ENCODE measurements at regions not wholly inside any gene's neighbourhood (a gene's known extent, or its start where the extent isn't known, plus 50 kb on each side); places are given as distances from the start of the nearest gene placed in this dataset.
"Not testable (repeated sequence)": the region's sequence is repeated elsewhere in the genome, so short reads cannot be mapped to it uniquely, and the experiment has no call there.

DNA sequence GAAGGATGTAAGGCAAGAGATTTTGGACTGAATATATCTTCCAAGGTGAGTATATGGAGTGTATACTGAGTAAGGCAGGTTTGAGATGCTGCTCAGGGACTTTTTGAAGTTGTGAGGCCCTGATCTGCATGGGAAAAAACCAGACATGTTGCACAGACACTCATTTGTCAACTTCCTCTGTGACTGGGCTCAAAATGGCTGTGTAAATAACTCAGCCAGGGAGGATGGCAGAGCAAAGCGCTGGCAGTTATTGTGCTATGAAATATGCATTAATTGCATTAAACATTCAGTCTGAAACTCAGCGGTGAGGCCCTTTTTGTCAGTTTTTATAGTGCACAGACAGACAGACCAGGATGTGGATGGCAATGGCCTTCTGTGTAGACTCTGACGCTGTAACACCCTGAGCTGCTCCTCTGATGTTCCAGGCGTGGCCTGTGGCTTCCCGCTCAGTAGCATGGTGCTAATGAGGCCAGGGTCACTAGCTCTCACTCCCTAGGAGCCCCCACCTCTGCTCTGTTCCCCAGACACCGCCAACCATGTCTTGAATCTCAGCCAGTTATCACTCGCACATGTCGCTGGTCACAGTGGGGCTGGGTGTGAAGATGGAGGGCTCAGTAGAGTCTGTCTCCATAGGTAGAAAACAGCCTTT lies 307.0 kb upstream of the PROX1 start:
- no peak for DNase-seq (ENCODE audit: low read depth in 2 of 2)

DNA sequence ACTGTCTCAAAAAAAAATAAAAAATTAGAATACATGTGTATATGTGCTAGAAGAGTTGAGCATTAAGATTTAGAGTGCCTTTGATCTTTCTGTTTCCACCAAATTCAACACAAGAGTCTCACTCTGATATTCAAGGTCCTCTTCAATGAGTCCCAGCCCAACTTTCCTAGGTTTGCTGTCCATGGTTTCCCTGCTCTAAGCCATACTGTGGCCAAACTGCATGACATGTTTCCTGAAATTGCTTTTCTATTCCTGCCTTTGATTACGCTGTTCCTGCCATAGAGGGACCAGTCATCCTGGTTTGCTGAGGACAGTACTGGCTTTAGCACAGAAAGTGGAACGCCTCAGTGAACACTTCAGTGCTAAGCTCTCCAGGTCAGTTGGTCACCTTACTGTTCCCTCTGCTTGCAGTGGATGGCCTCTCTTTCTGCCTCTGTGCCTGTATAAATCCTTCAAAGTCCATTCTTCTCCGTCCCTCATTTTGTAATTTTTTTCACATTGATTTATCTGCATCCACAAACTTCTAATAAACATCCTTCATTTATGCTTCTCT lies 305.9 kb upstream of the PROX1 start:
- DNase-seq (ENCODE audit: low read depth in 2 of 2), result no peak

DNA sequence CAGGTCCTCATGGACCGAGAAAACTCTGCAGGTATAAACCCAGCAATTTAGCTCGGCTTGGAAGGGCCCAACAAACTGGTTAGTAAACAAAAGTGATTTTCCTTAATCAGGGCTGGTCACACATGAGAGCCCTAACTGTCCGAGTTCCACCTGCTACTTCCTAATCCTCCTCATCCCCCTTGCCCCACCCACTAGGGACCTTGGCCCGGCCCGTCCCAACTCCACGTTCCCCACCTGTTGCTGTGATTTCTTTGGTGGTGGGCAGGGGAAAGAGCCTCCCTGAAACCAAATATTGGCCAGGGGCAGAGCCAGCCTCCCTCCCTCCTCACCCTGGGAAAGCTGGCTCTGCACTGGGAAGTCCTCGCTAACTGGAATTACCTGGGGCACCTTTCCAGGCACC lies 304.2 kb upstream of the PROX1 start:
- no peak for DNase-seq (ENCODE audit: low read depth in 2 of 2)

DNA sequence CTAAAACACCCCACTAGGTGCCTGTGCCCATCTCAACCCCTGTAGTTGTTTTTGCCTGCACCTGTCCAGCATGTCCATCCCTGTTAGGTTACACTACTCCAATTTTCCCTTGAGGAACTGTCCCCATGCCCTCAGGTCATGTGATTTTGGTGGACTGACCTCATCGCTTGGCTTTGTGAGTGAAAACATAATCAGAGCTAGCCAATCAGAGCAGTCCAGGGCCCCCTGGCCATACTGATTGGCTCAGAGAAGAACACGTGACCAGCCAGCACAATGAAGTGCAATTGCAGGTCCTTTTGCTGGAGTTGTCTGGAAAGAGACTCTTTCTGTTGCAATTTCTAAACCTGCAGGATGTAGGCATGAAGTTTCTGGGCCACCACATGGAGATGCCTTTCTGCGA lies 303.3 kb upstream of the PROX1 start:
- no peak for DNase-seq (ENCODE audit: low read depth in 2 of 2)

DNA sequence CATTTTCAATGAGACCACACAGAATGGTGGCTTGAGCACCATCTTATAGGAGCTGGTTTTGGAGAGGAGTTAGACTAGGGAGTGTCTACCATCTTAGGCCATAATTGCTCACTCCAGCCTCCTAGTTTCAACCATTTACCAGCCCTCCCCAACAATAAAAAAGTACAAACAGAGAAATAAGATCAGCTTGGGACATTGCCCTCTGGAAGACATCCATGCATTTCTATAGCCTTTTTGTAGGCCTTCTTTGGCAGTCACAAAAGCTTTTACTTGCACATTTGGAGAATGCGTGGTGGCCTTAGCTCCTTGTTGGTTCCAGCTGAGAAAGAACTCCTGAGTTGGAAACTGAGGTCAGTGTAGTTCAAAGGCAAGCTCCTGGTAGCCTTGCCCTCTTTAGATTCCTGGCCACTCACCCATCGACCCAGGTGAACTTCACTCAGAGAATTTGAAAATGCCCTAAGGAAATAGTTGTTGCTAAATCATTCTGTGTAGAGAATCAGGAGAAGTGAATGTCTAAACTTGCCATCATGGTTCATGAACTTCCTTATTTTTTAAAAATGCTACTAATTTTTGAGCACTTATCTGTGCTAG lies 301.7 kb upstream of the PROX1 start:
- no peak for DNase-seq (ENCODE audit: low read depth in 2 of 2)

DNA sequence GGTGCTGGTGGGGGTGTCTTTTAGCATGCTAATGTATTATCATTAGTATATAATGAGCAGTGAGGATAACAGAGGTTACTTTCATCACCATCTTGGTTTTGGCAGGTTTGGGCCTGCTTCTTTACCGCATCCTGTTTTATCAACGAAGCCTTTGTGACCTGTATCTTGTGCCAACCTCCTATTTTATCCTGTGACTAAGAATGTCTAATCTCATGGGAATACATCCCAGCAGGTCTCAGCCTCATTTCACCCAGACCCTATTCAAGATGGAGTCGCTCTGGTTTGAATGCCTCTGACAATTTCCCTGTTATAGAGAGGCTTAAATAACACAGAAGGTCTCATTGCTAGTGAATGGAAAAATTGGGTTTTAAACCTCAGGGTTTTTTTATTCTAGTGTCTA lies 300.8 kb upstream of the PROX1 start:
- no peak for DNase-seq (ENCODE audit: low read depth in 2 of 2)

DNA sequence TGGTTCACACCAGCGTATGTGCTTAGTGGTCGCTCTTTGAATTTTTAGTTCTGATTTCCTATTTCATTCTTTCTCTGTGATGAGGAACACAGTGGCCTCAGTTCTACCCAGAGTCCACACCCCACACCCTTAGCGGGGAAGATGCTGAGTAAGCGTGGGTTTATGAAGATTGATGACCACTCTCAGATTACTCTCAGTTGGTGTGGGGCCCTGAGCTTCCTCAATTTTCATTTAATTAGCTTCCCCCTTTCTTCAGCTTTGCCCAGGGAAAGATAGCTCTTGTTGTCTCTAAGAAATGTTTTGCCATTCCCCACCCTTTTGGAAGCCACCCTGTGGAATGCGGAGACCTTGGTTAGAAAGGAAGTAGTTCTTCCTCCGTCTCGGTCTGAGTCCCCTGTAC lies 299.9 kb upstream of the PROX1 start:
- DNase-seq (ENCODE audit: low read depth in 2 of 2), result no peak

DNA sequence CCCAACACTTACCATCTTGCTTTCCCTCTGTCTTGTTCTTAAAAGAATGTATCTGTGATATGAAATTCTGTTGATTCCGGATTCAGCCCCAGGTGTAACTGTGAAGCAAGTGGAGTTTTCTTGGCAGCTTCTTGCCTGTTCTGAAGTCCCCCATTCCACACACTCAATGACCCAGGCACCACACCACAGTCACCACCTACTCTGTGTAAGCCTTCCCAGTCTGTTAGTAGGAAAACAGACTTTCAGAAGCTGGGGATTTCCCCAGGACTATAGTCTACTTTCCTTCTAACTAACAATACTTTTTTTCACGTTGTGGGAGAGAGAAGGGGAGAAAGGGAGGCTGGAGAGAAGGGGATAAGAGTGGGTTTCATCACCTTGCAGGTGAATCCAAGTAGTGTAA lies 299.1 kb upstream of the PROX1 start:
- DNase-seq (ENCODE audit: low read depth in 2 of 2), result no peak

DNA sequence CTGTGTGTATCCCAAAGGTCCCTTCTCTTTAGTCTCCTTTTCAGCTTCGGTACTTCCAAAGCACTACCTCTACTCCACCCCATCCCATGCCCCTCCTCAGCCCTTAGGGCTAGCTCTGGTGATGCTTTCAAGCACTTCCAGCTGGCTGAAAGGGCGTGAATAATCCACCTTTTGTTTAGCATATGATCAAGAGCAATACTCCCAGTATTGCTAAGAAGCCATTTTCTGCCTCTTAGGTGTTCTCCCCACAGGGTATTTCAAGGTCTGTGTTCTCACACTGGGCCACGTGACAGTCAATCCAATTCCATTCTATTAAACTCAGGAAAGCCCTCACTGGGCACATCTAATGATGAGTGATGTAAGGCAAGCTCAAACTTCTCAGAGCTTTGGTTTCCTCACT lies 298.5 kb upstream of the PROX1 start:
- no peak for DNase-seq (ENCODE audit: low read depth in 2 of 2)

DNA sequence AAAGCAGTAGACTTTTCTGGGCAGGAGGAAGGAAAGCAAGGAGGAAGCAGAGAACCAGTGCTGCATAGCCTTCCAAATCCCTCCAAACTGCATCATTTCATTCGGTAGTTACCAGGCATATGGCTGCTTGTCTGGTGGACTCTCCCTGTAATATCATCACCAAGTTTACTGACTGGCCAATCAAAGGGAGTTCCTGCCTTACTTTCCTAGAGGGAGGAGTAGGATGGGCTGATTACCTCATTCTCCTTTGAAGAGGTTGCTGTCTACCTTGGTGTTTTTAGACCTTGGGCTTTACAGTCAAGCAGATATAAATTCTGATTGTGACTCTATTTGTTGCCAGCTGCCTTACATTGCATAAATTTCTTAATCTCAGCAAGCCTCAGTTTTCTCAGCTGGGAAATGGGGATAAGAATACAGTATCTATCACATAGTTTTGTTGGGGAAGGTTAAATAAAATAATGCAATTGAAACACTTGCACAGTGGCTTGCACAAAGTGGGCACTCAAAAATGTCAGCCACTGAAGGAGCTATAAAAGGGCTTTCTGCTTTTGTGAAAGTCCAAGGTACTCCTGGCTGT lies 297.3 kb upstream of the PROX1 start:
- no peak for DNase-seq (ENCODE audit: low read depth in 2 of 2)

DNA sequence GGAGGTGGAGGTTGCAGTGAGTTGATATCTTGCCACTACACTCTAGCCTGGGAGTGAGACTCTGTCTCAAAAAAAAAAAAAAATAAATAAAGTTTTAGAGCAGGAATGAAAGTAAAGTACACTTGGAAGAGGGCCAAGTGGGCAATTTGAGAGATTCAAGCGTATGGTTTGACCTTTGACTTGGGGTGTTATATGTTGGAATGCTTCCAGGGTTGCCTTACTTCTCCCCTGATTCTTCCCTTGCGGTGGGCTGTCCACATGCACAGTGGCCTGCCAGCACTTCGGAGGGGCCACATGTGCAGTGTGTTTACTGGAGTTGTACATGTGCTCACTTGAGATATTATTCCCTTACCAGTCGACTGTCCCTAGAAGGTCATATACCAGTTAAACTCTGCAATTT lies 295.5 kb upstream of the PROX1 start:
- no peak for DNase-seq (ENCODE audit: low read depth in 2 of 2)

DNA sequence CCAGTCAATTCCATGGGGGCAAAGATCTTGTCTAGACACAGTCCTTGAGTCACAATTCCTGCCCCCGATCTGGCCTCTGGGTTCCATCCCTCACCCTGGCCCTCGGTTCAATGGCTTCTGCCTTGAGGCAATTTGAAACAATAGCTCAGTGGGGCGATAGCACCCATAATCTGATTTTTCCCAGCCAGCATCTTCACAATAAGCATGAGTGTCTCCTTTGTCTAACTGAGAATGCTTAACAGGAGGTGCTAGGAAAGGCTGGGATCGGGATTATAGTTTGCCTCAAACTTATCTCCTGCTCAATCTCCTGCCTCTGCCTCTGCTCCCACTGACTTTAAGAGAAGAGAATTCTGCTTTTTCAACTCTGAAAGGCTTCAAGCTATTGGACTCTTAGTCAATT lies 293.9 kb upstream of the PROX1 start:
- DNase-seq (ENCODE audit: low read depth in 2 of 2), result no peak

DNA sequence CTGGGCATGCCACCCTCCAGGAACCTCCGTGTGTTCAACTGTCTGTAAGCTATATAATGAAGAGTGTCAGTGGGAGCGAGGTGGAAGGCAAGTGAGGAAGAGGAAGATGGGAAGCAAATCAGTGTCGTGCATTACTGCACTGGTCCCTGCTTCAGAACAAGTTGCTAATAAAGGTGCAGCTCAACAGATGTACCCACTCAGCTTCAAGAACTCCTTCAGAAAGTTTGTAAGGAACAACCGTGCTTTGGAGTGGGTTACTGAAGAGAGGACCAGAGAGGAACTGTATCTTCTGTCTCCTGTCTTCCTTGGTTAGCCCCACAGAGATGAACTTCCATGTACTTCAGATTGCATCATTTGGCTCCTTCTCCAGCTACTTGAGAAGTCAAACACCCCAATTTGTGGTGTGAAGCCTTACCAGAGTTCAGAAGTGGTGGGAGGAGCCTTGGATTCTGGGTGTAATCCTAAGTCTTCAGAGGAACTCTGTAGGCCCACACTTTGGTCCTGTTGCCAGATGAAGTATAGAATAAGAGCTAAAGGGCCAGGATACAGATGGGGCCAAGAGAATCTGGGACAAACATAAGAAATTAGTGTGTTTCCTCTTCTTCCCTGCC lies 290.5 kb upstream of the PROX1 start:
- no peak for DNase-seq (ENCODE audit: low read depth in 2 of 2)

DNA sequence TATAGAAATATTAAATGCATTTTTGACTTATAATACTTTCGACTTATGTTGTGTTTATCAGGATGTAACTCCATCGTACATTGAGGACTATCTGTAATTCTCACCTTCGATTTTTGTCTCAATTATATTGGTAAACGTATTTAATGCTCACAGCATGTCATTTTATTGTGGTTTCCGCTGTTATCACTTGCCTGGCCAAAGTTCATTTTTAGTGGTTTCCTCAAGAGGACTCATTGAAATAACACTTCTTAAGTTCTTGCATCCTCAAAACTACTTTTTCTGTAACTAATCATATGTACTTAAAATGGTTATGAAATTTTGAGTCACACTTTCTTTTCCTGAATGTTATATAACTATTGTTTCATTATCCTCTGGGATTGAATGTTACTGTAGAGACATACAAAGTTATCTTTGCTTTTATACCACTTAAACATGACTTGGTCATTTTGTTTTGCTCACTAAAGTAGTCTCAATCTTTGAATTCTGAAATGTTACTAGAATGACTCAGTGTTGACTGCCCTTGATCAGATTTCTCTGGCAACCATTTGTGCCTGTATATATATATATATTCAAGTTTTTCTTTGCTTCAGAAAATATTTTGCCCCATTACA lies 289.6 kb upstream of the PROX1 start:
- DNase-seq (ENCODE audit: low read depth in 2 of 2), result no peak

DNA sequence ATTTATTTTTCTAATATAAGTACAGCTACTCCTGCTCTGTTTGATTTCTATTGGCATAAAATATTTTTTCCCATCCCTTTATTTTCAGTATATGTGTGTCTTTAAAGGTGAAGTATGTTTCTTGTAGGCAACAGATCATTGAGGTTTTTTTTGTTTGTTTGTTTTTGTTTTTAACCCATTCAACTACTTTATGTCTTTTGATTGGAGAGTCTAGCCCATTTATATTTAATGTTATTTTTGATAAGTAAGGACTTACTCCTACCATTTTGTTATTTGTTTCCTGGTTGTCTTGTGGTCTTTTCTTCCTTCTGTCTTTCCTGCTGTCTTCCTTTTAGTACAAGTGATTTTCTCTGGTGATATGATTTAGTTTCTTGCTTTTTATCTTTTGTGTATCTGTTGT lies 285.1 kb upstream of the PROX1 start:
- no peak for DNase-seq (ENCODE audit: low read depth in 2 of 2)

DNA sequence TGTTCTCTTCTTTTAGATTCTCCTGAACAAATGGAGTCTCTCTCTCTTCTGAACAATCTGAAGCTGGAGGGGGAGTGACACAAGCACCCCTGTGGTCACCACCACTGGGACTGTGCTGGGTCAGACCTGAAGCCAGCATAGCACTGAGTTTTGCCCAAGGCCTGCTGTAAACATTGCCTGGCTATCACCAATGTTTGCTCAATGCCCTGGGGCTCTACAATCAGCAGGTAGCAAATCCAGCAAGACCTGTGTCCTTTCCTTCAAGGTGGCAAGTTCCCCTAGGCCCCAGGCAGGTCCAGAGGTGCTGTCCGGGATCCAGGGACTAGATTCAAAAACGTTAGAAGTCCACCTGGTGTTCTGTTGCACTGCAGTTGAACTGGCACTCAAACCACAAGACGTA lies 282.8 kb upstream of the PROX1 start:
- DNase-seq (ENCODE audit: low read depth in 2 of 2), result no peak

DNA sequence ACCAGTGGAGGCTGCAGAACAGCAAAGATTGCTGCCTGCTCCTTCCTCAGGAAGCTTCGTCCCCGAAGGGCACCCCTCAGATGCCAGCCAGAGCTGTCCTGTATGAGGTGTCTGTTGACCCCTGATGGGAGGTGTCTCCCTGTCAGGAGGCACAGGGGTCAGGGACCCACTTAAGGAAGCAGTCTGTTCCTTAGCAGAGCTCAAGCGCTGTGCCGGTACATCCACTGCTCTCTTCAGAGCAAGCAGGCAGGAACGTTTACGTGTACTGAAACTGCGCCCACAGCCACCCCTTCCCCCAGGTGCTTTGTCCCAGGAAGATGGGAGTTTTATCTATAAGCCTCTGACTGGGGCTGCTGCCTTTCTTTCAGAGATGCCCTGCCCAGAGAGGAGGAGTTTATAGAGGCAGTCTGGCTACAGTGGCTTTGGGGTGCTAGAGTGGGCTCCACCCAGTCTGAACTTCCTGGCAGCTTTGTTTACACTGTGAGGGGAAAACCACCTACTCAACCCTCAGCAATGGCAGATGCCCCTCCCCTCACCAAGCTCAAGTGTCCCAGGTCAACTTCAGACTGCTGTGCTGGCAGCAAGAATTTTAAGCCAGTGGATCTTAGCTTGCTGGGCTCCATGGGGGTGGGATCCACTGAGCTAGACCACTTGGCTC lies 275.8 kb upstream of the PROX1 start:
- not testable (repeated sequence) for DNase-seq (ENCODE audit: low read depth in 2 of 2)

DNA sequence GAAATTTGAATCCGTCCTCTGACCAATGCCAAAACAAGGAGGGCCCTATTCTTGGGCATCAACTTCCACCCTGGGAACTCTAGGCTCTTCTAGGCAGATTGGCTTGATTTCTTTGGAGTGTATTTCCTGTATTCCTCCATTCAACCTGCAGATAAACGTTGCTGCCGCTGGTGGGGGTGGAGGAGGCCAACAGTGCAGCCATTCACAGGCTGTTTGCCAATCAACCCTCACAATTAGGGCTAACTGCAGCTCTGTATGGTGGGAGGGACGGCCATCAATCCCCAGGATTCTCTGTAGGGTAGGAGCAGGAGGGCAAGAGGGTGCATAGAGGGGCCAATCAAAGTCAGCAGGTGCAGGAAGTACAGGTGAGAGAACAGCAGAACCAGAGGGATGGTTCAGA lies 273.1 kb upstream of the PROX1 start:
- DNase-seq (ENCODE audit: low read depth in 2 of 2), result no peak

DNA sequence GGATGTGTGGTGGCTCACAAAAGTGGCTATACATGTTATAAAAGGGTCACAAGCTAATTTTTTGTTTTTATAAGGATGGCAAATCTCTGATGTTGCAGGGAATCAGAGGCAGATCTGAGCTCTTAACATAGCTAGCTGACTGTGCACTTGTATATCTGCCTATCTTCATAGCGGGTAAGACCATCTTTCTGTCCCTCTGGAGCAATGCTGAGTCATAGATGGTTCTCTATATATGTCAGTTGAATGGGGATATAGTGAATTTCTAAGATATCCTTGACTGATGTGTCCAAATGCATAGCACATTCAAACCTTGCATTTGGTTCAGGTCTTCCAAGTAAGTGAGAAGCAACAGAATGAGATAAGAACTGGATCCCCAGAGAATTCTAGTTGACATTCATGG lies 272.6 kb upstream of the PROX1 start:
- DNase-seq (ENCODE audit: low read depth in 2 of 2), result no peak

DNA sequence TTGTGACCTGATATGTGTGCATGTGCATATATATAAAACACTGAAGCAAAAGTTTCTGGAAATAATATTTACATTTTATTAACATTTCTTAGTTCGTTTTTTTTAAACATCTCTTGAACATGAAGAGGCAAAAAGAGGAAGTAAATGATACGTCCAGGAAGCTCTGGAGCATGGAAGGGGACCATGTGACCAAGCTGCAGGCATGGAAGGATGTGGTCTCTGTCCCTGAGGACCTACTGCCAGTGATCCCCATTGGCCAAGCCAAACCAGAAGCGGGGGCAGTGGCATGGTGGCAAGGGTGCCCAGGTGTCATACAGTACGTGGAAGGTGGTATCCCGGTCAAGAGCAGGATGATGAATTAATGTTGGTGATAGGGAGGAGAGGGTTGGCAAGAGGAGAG lies 268.3 kb upstream of the PROX1 start:
- DNase-seq (ENCODE audit: low read depth in 2 of 2), result no peak

DNA sequence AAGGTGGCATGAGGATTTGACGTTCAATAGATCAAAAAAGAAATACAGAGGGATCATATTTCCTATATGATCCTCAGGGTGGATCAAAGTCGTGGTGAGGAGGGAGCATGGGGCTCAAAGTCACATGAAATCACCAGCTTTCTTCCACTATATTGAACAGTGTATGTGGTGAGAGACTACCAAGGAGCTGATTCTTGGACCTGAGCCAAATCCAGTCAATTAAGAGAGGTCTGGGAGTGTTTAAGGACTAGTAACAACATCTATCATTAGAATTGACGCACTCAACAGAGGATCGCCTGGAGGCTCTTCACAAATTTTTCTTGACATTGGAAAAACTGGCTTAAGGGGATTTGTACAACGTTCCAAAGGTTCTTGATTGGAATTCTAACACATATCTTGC lies 267.7 kb upstream of the PROX1 start:
- no peak for DNase-seq (ENCODE audit: low read depth in 2 of 2)

DNA sequence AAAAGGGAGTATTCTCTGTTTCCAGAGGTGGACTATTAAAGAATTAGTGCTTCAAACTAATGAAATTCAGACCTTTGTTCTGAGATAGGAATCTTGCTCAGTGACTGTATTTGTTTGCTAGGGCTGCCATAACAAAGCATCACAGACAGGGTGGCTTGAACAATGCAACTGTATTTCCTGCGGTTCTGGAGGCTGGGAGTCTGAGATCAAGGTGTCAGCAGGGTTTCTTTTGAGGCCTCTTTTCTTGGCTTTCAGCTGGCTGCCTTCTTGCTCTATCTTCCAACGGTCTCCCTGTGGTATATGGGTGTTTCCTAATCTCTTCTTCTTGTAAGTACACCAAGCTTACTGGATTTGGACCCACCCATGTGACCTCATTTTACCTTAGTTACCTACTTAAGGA lies 264.6 kb upstream of the PROX1 start:
- DNase-seq (ENCODE audit: low read depth in 2 of 2), result no peak
